DOHH2 (cell line): ENCODE measurements at regions not wholly inside any gene's neighbourhood (a gene's known extent, or its start where the extent isn't known, plus 50 kb on each side); places are given as distances from the start of the nearest gene placed in this dataset.

ENCODE experiments used
- EZH2phosphoT487 ChIP-seq: fragments of 200-600 bp; sonication (generic); IDR thresholded peaks from 2 replicates; pipeline ENCODE4 v1.6.1; 2017; ENCODE audit warnings: borderline replicate concordance, mild to moderate bottlenecking, antibody characterized with exemption, low read length, moderate library complexity, mixed read lengths
- TF ChIP-seq, protein P1 (sequence below): fragments of 200-600 bp; sonication (generic); IDR thresholded peaks from one replicate; pipeline ENCODE4 v1.5.1; 2014; ENCODE audit warnings: antibody characterized with exemption, mild to moderate bottlenecking, low read depth, low read length; ENCODE audit not compliant: poor library complexity, severe bottlenecking

DNA sequence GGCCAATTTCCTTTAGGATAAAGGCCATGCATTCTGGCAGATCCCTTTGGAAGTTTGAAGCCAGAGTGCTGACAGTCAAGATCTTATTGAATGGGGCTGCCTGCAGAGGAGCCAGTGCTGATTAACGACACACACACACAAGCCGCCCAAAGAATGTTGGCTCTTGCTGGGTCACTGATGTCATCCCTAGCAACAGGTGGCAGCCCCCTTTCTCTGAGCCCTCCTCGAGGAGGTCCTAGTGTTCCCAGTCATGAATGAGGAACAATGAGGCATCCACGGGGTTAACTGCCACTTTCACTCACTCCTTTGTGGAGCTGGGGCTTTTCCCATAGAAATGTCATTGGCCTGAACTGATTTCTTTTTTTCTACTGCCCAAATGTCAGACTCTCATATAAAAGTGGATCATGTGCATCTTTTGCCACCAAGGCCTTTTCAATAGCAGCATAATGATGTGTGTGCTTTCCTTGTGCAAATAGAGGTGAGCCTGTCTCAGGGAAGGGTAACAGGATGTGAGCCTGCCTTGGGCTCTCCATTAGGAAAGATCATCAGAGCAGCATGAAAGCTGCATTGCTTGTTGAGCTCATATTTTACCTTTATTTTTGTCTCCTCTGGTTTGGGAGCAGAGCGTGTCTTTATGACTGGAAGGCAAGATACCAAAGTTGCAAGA lies 301.8 kb upstream of the MTNR1B start:
- TF ChIP-seq, protein P1, sequence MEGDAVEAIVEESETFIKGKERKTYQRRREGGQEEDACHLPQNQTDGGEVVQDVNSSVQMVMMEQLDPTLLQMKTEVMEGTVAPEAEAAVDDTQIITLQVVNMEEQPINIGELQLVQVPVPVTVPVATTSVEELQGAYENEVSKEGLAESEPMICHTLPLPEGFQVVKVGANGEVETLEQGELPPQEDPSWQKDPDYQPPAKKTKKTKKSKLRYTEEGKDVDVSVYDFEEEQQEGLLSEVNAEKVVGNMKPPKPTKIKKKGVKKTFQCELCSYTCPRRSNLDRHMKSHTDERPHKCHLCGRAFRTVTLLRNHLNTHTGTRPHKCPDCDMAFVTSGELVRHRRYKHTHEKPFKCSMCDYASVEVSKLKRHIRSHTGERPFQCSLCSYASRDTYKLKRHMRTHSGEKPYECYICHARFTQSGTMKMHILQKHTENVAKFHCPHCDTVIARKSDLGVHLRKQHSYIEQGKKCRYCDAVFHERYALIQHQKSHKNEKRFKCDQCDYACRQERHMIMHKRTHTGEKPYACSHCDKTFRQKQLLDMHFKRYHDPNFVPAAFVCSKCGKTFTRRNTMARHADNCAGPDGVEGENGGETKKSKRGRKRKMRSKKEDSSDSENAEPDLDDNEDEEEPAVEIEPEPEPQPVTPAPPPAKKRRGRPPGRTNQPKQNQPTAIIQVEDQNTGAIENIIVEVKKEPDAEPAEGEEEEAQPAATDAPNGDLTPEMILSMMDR, result no peak
- no peak for TF ChIP-seq EZH2phosphoT487
